ENCODE measurements at regions not wholly inside any gene's neighbourhood (a gene's known extent, or its start where the extent isn't known, plus 50 kb on each side); places are given as distances from the start of the nearest gene placed in this dataset.

GRCh38 chr1:170407138-170407537, 124.8 kb upstream of the GORAB start:
- H3K4me1 Mint-ChIP-seq (ENCODE audit: unreplicated experiment): peaks cover 53% of the 10 kb centered on the region
- no peak for DNase-seq (ENCODE audit: extremely low spot score, unreplicated experiment)
- peak overlapping the region; percentile 71 for H3K27ac Mint-ChIP-seq (ENCODE audit: unreplicated experiment)
- H3K27me3 Mint-ChIP-seq (ENCODE audit: unreplicated experiment): no peaks in the 10 kb centered on the region
- H3K9me3 Mint-ChIP-seq (ENCODE audit: unreplicated experiment): peaks cover 3% of the 10 kb centered on the region
- peaks cover 2% of the 10 kb centered on the region for H3K36me3 Mint-ChIP-seq (ENCODE audit: unreplicated experiment)
- TF ChIP-seq, protein P1, sequence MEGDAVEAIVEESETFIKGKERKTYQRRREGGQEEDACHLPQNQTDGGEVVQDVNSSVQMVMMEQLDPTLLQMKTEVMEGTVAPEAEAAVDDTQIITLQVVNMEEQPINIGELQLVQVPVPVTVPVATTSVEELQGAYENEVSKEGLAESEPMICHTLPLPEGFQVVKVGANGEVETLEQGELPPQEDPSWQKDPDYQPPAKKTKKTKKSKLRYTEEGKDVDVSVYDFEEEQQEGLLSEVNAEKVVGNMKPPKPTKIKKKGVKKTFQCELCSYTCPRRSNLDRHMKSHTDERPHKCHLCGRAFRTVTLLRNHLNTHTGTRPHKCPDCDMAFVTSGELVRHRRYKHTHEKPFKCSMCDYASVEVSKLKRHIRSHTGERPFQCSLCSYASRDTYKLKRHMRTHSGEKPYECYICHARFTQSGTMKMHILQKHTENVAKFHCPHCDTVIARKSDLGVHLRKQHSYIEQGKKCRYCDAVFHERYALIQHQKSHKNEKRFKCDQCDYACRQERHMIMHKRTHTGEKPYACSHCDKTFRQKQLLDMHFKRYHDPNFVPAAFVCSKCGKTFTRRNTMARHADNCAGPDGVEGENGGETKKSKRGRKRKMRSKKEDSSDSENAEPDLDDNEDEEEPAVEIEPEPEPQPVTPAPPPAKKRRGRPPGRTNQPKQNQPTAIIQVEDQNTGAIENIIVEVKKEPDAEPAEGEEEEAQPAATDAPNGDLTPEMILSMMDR (IDR thresholded peaks at IDR 0.05): no peak
- no peak overlapping the region for H3K4me3 Mint-ChIP-seq (ENCODE audit: unreplicated experiment)

- Mint-ChIP-seq H3K27me3 (ENCODE audit: unreplicated experiment) (no peaks in the 10 kb centered on the region), H3K27ac (ENCODE audit: unreplicated experiment) (peak overlapping the region; percentile 71), H3K36me3 (ENCODE audit: unreplicated experiment) (peaks cover 2% of the 10 kb centered on the region), H3K4me3 (ENCODE audit: unreplicated experiment) (no peak overlapping the region), H3K9me3 (ENCODE audit: unreplicated experiment) (peaks cover 3% of the 10 kb centered on the region), H3K4me1 (ENCODE audit: unreplicated experiment) (peaks cover 53% of the 10 kb centered on the region)
- TF ChIP-seq, protein P1 (IDR thresholded peaks at IDR 0.05): no peak
- no peak for DNase-seq (ENCODE audit: extremely low spot score, unreplicated experiment)
These were observed 124.4 kb upstream of the GORAB start for GRCh38 chr1:170407581-170407980.

GRCh38 chr1:170410401-170411166, 121.4 kb upstream of the GORAB start:
- DNase-seq (ENCODE audit: extremely low spot score, unreplicated experiment): no peak
- H3K9me3 Mint-ChIP-seq (ENCODE audit: unreplicated experiment): peaks cover 3% of the 10 kb centered on the region
- H3K27ac Mint-ChIP-seq (ENCODE audit: unreplicated experiment): peak overlapping the region; percentile 93
- TF ChIP-seq, protein P1 (IDR thresholded peaks at IDR 0.05): no peak
- peak overlapping the region; percentile 65 for H3K4me3 Mint-ChIP-seq (ENCODE audit: unreplicated experiment)
- H3K4me1 Mint-ChIP-seq (ENCODE audit: unreplicated experiment): peaks cover 72% of the 10 kb centered on the region
- no peaks in the 10 kb centered on the region for H3K27me3 Mint-ChIP-seq (ENCODE audit: unreplicated experiment)
- peaks cover 2% of the 10 kb centered on the region for H3K36me3 Mint-ChIP-seq (ENCODE audit: unreplicated experiment)

- Mint-ChIP-seq H3K27ac (ENCODE audit: unreplicated experiment) (peak overlapping the region; percentile 76), H3K4me1 (ENCODE audit: unreplicated experiment) (peaks cover 47% of the 10 kb centered on the region), H3K4me3 (ENCODE audit: unreplicated experiment) (no peak overlapping the region), H3K27me3 (ENCODE audit: unreplicated experiment) (no peaks in the 10 kb centered on the region), H3K9me3 (ENCODE audit: unreplicated experiment) (no peaks in the 10 kb centered on the region), H3K36me3 (ENCODE audit: unreplicated experiment) (no peaks in the 10 kb centered on the region)
- DNase-seq (ENCODE audit: extremely low spot score, unreplicated experiment): no peak
- TF ChIP-seq, protein P1 (IDR thresholded peaks at IDR 0.05): no peak
These were observed 116.8 kb upstream of the GORAB start for GRCh38 chr1:170414989-170415709.

- no peaks in the 10 kb centered on the region for H3K27me3 Mint-ChIP-seq (ENCODE audit: unreplicated experiment)
These were observed 116.1 kb upstream of the GORAB start for GRCh38 chr1:170415710-170416372.

More at GRCh38 chr1:170415710-170416372, 116.1 kb upstream of the GORAB start:
- Mint-ChIP-seq H3K4me3 (ENCODE audit: unreplicated experiment) (no peak overlapping the region), H3K27ac (ENCODE audit: unreplicated experiment) (peak overlapping the region; percentile 76), H3K36me3 (ENCODE audit: unreplicated experiment) (no peaks in the 10 kb centered on the region), H3K4me1 (ENCODE audit: unreplicated experiment) (peaks cover 40% of the 10 kb centered on the region), H3K9me3 (ENCODE audit: unreplicated experiment) (no peaks in the 10 kb centered on the region)
- TF ChIP-seq, protein P1 (IDR thresholded peaks at IDR 0.05): no peak
- DNase-seq (ENCODE audit: extremely low spot score, unreplicated experiment): no peak

Data from osteocyte (in vitro differentiated cells).